Upper lobe of left lung (tissue), 4 donors: ENCODE measurements at regions not wholly inside any gene's neighbourhood (a gene's known extent, or its start where the extent isn't known, plus 50 kb on each side); places are given as distances from the start of the nearest gene placed in this dataset.

ENCODE experiments used
- CTCF ChIP-seq, 6 experiments: fragments of 450-650 bp in 4 of 6; fragments of 200-600 bp in 2 of 6; sonication (generic) in 2 of 6; IDR thresholded peaks; one replicate each; pipeline ENCODE4 v1.5.1; 2016 to 2019; ENCODE audit warnings: antibody characterized with exemption in 6 of 6
- EP300 ChIP-seq, 4 donors: sonication (generic); formaldehyde crosslinking; IDR thresholded peaks; one replicate each; pipeline ENCODE4 v1.5.1; 2017; ENCODE audit warnings: antibody characterized with exemption in 4 of 4, control low read depth in 2 of 4
- POLR2A ChIP-seq, 4 donors: fragments of 450-650 bp; IDR thresholded peaks; one replicate each; pipeline ENCODE4 v1.5.1; 2016 to 2017; ENCODE audit warnings: antibody characterized with exemption in 4 of 4, mild to moderate bottlenecking in 2 of 4
- POLR2AphosphoS5 ChIP-seq, 2 donors: sonication (generic); formaldehyde crosslinking; IDR thresholded peaks; one replicate each; pipeline ENCODE4 v1.5.1; 2017; ENCODE audit warnings: antibody characterized with exemption in 2 of 2

- TF ChIP-seq CTCF (IDR thresholded peaks at IDR 0.05) (no peak), POLR2AphosphoS5 (IDR thresholded peaks at IDR 0.05) (no peak), EP300 (IDR thresholded peaks at IDR 0.05) (no peak), POLR2A (IDR thresholded peaks at IDR 0.05) (no peak)
Measured at GRCh38 chr6:40160826-40161225, 226.6 kb upstream of the MOCS1 start.
